Neural progenitor cell (in vitro differentiated cells): ENCODE measurements at regions not wholly inside any gene's neighbourhood (a gene's known extent, or its start where the extent isn't known, plus 50 kb on each side); places are given as distances from the start of the nearest gene placed in this dataset.

Source experiments
- DNase-seq: peaks from one replicate; pipeline ENCODE4 v3.0.0-alpha.2; 2016; ENCODE audit warnings: low spot score
- H2AFZ ChIP-seq: fragments of 200-600 bp; sonication (generic); replicated peaks from 2 replicates; pipeline ENCODE4 v1.6.1; 2016; ENCODE audit warnings: antibody characterized with exemption
- H3F3A ChIP-seq: fragments of 200-600 bp; sonication (generic); 2 replicates; pipeline ENCODE4 v1.6.1; 2016; ENCODE audit warnings: antibody characterized with exemption, low read depth
- H3K27ac ChIP-seq: fragments of 200-600 bp; sonication (generic); 2 replicates; pipeline ENCODE4 v1.5.1; 2016; ENCODE audit warnings: mild to moderate bottlenecking
- H3K27me3 ChIP-seq: fragments of 200-600 bp; sonication (generic); 2 replicates; pipeline ENCODE4 v1.6.1; 2016; ENCODE audit warnings: mild to moderate bottlenecking, moderate library complexity
- H3K36me3 ChIP-seq: fragments of 200-600 bp; sonication (generic); 2 replicates; pipeline ENCODE4 v1.5.1; 2016
- H3K4me1 ChIP-seq: fragments of 200-600 bp; sonication (generic); 2 replicates; pipeline ENCODE4 v1.6.1; 2016; ENCODE audit warnings: mixed run types
- H3K4me2 ChIP-seq: fragments of 200-600 bp; sonication (generic); 2 replicates; pipeline ENCODE4 v1.6.1; 2016
- H3K4me3 ChIP-seq: fragments of 200-600 bp; sonication (generic); 2 replicates; pipeline ENCODE4 v1.5.1; 2016
- H3K79me2 ChIP-seq: fragments of 200-600 bp; sonication (generic); 2 replicates; pipeline ENCODE4 v1.6.1; 2016; ENCODE audit warnings: low read depth
- H3K9ac ChIP-seq: fragments of 200-600 bp; sonication (generic); 2 replicates; pipeline ENCODE4 v1.6.1; 2016
- H3K9me3 ChIP-seq: fragments of 200-600 bp; sonication (generic); 2 replicates; pipeline ENCODE4 v1.5.1; 2016; ENCODE audit warnings: low read depth
- H4K20me1 ChIP-seq: fragments of 200-600 bp; sonication (generic); 2 replicates; pipeline ENCODE4 v1.6.1; 2016; ENCODE audit warnings: low read depth
- H3K27ac Mint-ChIP-seq: 3 replicates; pipeline ENCODE4 v1.8.0; 2021; ENCODE audit warnings: mixed read lengths
- H3K27me3 Mint-ChIP-seq: 2 replicates; pipeline ENCODE4 v1.8.0; 2022; ENCODE audit warnings: low read depth, mild to moderate bottlenecking, inconsistent platforms, moderate library complexity, mixed read lengths; ENCODE audit not compliant: insufficient read depth
- H3K36me3 Mint-ChIP-seq: 3 replicates; pipeline ENCODE4 v1.8.0; 2021; ENCODE audit warnings: mixed read lengths
- H3K4me1 Mint-ChIP-seq: 3 replicates; pipeline ENCODE4 v1.8.0; 2021; ENCODE audit warnings: mixed read lengths
- H3K4me3 Mint-ChIP-seq: 3 replicates; pipeline ENCODE4 v1.8.0; 2021; ENCODE audit warnings: mild to moderate bottlenecking, moderate library complexity, mixed read lengths
- H3K9me3 Mint-ChIP-seq: 3 replicates; pipeline ENCODE4 v1.8.0; 2020; ENCODE audit warnings: mixed read lengths
- EZH2 ChIP-seq: fragments of 200-600 bp; sonication (generic); IDR thresholded peaks from 2 replicates; pipeline ENCODE4 v1.6.1; 2017; ENCODE audit warnings: antibody characterized with exemption, mild to moderate bottlenecking, moderate library complexity
- EZH2phosphoT487 ChIP-seq: fragments of 200-600 bp; sonication (generic); IDR thresholded peaks from 2 replicates; pipeline ENCODE4 v1.6.1; 2017; ENCODE audit warnings: antibody characterized with exemption
- TF ChIP-seq, protein P1 (sequence below): fragments of 200-600 bp; sonication (generic); IDR thresholded peaks from 2 replicates; pipeline ENCODE4 v1.5.1; 2017; ENCODE audit warnings: antibody characterized with exemption, mild to moderate bottlenecking

DNA sequence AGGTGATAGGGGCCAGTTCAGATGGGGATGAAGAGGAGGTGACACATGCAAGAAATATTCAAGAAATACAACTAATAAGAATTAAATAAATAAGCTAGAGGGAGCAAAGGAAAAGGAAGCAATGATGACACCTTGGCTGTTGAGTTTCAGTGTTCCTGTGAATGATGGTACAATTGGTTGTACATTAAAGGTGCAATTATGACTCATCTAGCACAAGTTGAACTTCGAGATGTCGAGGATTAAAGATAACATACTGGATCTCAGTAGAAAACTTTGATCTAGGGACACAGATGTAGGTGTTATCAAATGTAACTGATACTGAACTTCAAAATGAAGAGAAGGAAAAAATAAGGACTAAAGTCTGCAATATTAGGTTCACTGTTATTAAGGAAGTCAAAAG is 760.6 kb upstream of the CHAC2 start:
- H3K4me3 ChIP-seq = no peak overlapping the region
- no peaks in the 10 kb centered on the region for H3K4me1 ChIP-seq
- no peaks in the 10 kb centered on the region for H3K9me3 Mint-ChIP-seq
- H2AFZ ChIP-seq = no peak overlapping the region
- no peak overlapping the region for H3K4me3 Mint-ChIP-seq
- H3K9ac ChIP-seq = no peak overlapping the region
- no peaks in the 10 kb centered on the region for H3K9me3 ChIP-seq
- H3K36me3 Mint-ChIP-seq = no peaks in the 10 kb centered on the region
- H3K27me3 Mint-ChIP-seq = no peaks in the 10 kb centered on the region
- H3K4me1 Mint-ChIP-seq = peaks cover 2% of the 10 kb centered on the region
- H3K27me3 ChIP-seq = no peaks in the 10 kb centered on the region
- no peaks in the 10 kb centered on the region for H3K79me2 ChIP-seq
- H3F3A ChIP-seq = no peaks in the 10 kb centered on the region
- no peak overlapping the region for H3K4me2 ChIP-seq
- H3K27ac ChIP-seq = no peak overlapping the region
- DNase-seq = no peak
- H4K20me1 ChIP-seq = no peaks in the 10 kb centered on the region
- no peaks in the 10 kb centered on the region for H3K36me3 ChIP-seq
- TF ChIP-seq EZH2phosphoT487 = no peak
- no peak for TF ChIP-seq EZH2
- TF ChIP-seq, protein P1, sequence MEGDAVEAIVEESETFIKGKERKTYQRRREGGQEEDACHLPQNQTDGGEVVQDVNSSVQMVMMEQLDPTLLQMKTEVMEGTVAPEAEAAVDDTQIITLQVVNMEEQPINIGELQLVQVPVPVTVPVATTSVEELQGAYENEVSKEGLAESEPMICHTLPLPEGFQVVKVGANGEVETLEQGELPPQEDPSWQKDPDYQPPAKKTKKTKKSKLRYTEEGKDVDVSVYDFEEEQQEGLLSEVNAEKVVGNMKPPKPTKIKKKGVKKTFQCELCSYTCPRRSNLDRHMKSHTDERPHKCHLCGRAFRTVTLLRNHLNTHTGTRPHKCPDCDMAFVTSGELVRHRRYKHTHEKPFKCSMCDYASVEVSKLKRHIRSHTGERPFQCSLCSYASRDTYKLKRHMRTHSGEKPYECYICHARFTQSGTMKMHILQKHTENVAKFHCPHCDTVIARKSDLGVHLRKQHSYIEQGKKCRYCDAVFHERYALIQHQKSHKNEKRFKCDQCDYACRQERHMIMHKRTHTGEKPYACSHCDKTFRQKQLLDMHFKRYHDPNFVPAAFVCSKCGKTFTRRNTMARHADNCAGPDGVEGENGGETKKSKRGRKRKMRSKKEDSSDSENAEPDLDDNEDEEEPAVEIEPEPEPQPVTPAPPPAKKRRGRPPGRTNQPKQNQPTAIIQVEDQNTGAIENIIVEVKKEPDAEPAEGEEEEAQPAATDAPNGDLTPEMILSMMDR = no peak
- no peak overlapping the region for H3K27ac Mint-ChIP-seq

DNA sequence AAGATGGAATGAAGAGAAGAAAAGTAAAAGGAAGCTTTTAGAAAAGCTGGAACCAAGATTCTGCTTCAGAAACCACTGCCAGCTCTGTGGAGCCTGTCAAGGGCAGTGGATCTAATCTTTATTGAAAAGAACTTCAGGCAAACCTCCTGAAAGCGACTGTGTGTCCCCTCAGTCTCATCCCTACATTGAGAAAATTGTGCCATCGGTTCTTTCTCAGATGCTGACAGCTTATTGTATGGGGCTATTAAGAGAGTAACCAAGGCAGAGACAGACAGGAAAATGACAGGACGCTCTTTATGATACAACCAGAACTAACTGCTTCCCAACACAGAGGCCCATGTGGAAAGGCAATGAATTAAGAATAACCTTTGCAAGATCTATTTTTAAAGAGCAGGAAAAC is 763.2 kb upstream of the CHAC2 start:
- no peaks in the 10 kb centered on the region for H4K20me1 ChIP-seq
- Mint-ChIP-seq H3K27me3 (no peaks in the 10 kb centered on the region), H3K36me3 (no peaks in the 10 kb centered on the region), H3K27ac (no peak overlapping the region), H3K9me3 (no peaks in the 10 kb centered on the region), H3K4me1 (peaks cover 2% of the 10 kb centered on the region), H3K4me3 (no peak overlapping the region)
- H3F3A ChIP-seq = no peaks in the 10 kb centered on the region
- DNase-seq = no peak
- H3K4me2 ChIP-seq = no peak overlapping the region
- no peak overlapping the region for H3K9ac ChIP-seq
- no peaks in the 10 kb centered on the region for H3K79me2 ChIP-seq
- no peaks in the 10 kb centered on the region for H3K4me1 ChIP-seq
- H3K9me3 ChIP-seq = no peaks in the 10 kb centered on the region
- no peak overlapping the region for H3K4me3 ChIP-seq
- no peaks in the 10 kb centered on the region for H3K27me3 ChIP-seq
- no peak overlapping the region for H3K27ac ChIP-seq
- no peak overlapping the region for H2AFZ ChIP-seq
- TF ChIP-seq EZH2phosphoT487 (no peak), EZH2 (no peak)
- TF ChIP-seq, protein P1 = no peak
- H3K36me3 ChIP-seq = no peaks in the 10 kb centered on the region

DNA sequence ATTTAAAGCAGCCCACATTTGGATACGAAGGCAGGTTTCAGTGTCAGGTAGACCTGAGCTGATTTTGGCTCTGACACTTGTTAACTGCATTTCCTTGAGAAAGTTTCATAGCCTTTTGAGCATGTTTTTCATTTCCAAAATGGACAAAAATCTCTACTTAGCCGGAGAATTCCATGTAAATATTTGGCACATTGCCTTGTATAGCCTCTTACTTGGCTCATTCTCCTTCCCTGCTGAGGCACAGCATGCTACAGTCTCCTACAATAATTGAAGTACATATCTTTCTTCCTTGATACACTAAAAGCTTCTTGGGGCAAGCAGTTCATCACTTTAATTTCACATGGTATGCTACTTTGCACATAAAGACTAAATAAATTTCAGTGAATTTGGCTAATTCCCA is 772.2 kb upstream of the CHAC2 start:
- no peak overlapping the region for H3K27ac ChIP-seq
- H3K9ac ChIP-seq = no peak overlapping the region
- no peaks in the 10 kb centered on the region for H3K36me3 Mint-ChIP-seq
- peaks cover 10% of the 10 kb centered on the region for H3K9me3 Mint-ChIP-seq
- TF ChIP-seq EZH2 (no peak), EZH2phosphoT487 (no peak)
- TF ChIP-seq, protein P1 = no peak
- no peaks in the 10 kb centered on the region for H3F3A ChIP-seq
- H2AFZ ChIP-seq = no peak overlapping the region
- H3K4me2 ChIP-seq = no peak overlapping the region
- H3K27ac Mint-ChIP-seq = no peak overlapping the region
- peaks cover 3% of the 10 kb centered on the region for H3K4me1 ChIP-seq
- H3K27me3 ChIP-seq = no peaks in the 10 kb centered on the region
- no peak overlapping the region for H3K4me3 Mint-ChIP-seq
- no peak for DNase-seq
- H3K79me2 ChIP-seq = no peaks in the 10 kb centered on the region
- no peak overlapping the region for H3K4me3 ChIP-seq
- H3K36me3 ChIP-seq = no peaks in the 10 kb centered on the region
- H3K9me3 ChIP-seq = peaks cover 10% of the 10 kb centered on the region
- H3K27me3 Mint-ChIP-seq = no peaks in the 10 kb centered on the region
- H4K20me1 ChIP-seq = no peaks in the 10 kb centered on the region
- H3K4me1 Mint-ChIP-seq = no peaks in the 10 kb centered on the region
